Small intestine (tissue), 7 donors: ENCODE measurements at regions not wholly inside any gene's neighbourhood (a gene's known extent, or its start where the extent isn't known, plus 50 kb on each side); places are given as distances from the start of the nearest gene placed in this dataset.

ENCODE experiments used
- DNase-seq, 2 donors: peaks; one replicate each; pipeline versions ENCODE4 v3.0.0 to v3.0.0-alpha.2; 2013
- FAIRE-seq: peaks from 2 replicates; lab custom pipeline; 2012; peaks lifted over from hg19 to GRCh38; lab: Jason Lieb, UNC
- H3K27ac ChIP-seq, 3 donors: one replicate each; pipeline ENCODE4 v1.5.1; 2013; ENCODE audit warnings: low read length in 2 of 3, mild to moderate bottlenecking in 2 of 3, control low read depth in 1 of 3, inconsistent platforms in 1 of 3, low read depth in 1 of 3, moderate library complexity in 1 of 3
- H3K27me3 ChIP-seq, 3 donors: one replicate each; pipeline ENCODE4 v1.6.1; 2013; ENCODE audit warnings: low read length in 3 of 3, inconsistent platforms in 1 of 3; ENCODE audit not compliant: control insufficient read depth in 3 of 3, insufficient read depth in 3 of 3
- H3K36me3 ChIP-seq, 3 donors: one replicate each; pipeline ENCODE4 v1.6.1; 2013; ENCODE audit warnings: low read length in 3 of 3, inconsistent platforms in 1 of 3, low read depth in 1 of 3, mild to moderate bottlenecking in 1 of 3, moderate library complexity in 1 of 3; ENCODE audit not compliant: control insufficient read depth in 3 of 3, insufficient read depth in 2 of 3
- H3K4me1 ChIP-seq, 3 donors: one replicate each; pipeline ENCODE4 v1.6.1; 2013; ENCODE audit warnings: low read length in 2 of 3, inconsistent platforms in 1 of 3, low read depth in 1 of 3, mild to moderate bottlenecking in 1 of 3, moderate library complexity in 1 of 3; ENCODE audit not compliant: control insufficient read depth in 3 of 3, insufficient read depth in 2 of 3
- H3K4me3 ChIP-seq, 3 donors: one replicate each; pipeline ENCODE4 v1.5.1; 2013; ENCODE audit warnings: low read length in 3 of 3, control low read depth in 1 of 3, inconsistent platforms in 1 of 3, low read depth in 1 of 3, mild to moderate bottlenecking in 1 of 3, moderate library complexity in 1 of 3
- H3K9me3 ChIP-seq, 2 donors: one replicate each; pipeline ENCODE4 v1.6.1; 2013; ENCODE audit warnings: low read depth in 1 of 2, low read length in 1 of 2; ENCODE audit not compliant: control insufficient read depth in 2 of 2, insufficient read depth in 1 of 2
- WGBS, 3 donors: extraction: QIAGEN DNeasy Blood & Tissue Kit; methylation state at CpG; one replicate each; pipeline ENCODE4 v1.1.7; 2013; 5-methylcytosine and 5-hydroxymethylcytosine counted together
- donor health status: healthy with polysubstance abuse.
- donor health status: control.
- donor health status: control.
- donor health status: Bipolar disorder and iron deficiency.
- donor health status: healthy.

DNA sequence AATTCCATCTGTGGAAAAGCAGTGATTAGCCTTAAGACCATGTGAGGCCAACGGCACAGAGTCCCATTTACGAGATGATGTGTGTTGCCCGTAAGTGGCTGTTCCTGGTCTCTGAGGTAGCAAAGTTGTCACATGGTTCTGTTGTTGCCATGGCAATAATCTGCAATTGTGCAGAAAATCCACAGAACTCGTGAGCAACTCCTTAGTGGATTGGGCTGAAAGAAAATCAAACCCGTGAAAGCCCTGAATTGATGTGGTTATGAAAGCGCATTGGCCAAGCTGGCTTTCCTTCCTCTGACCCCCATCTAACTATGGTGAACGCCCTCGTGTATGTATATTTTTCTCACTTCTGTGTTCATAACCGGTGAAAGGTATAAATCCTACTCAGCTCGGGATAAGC, 614.7 kb downstream of the EBF1 start:
- peak overlapping the region in 1 of 3 donors; percentile 21 for H3K27ac ChIP-seq
- no peaks in the 10 kb centered on the region for H3K4me1 ChIP-seq
- FAIRE-seq (no peak), DNase-seq (no peak)
- H3K4me3 ChIP-seq: no peak overlapping the region
- no peaks in the 10 kb centered on the region for H3K27me3 ChIP-seq
- H3K36me3 ChIP-seq: no peaks in the 10 kb centered on the region
- 76 to 81% (median 78%) methylated on average over 10 of the region's 10 CpGs for WGBS, 3 donors
- H3K9me3 ChIP-seq: no peaks in the 10 kb centered on the region

DNA sequence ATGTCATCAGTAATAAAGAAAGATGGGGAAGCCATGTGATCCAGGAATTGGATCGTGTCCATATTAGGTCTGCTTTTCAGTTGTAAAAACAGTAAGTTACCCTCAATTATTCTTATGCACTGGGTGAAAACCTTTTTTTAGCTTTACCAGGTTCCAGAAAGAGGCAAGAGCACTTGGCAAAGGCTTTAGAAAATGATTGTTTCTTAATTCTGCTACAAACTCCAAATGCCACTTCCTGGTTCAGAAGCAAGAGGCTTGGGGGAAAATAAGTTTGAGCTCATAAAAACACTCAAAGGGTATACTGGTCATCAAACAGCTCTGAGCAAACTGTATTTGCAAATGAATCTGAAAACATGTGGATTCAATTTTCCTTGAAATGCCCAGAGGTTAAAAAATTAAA, 615.6 kb downstream of the EBF1 start:
- FAIRE-seq: no peak

GRCh38 chr5:158483281-158483860, 616.3 kb downstream of the EBF1 start:
- WGBS, 3 donors: 41 to 45% (median 44%) methylated on average over 6 of the region's 6 CpGs
- DNase-seq (peak in 1 of 2 donors; percentile 12), FAIRE-seq (no peak)

More for the DNA sequence above, 615.6 kb downstream of the EBF1 start:
- Histone ChIP-seq H3K4me1 (no peaks in the 10 kb centered on the region), H3K27me3 (no peaks in the 10 kb centered on the region), H3K27ac (no peak overlapping the region), H3K4me3 (no peak overlapping the region), H3K36me3 (no peaks in the 10 kb centered on the region), H3K9me3 (no peaks in the 10 kb centered on the region)
- WGBS, 3 donors: 57 to 75% (median 58%) methylated on average over 1 of the region's 1 CpG
- no peak for DNase-seq

DNA sequence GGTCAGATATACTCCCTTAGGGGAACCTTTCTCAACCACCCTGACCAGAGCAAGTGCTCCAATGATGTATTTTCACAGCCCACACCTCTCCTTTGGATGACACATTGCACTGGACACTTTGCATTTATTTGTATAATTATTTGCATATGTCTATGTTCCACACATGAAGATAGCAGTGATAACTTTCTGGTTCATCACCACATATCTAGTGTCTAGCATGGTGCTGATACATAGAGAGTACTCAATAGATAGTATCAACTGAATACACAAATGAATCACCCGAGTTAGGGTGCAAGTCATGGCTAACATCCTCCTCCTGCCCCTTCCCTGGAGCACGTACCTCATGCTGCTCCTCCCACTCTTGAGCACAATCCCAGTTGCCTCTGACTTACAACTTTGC, 617.6 kb downstream of the EBF1 start:
- Histone ChIP-seq H3K4me3 (no peak overlapping the region), H3K27me3 (peaks cover 0 to 2% (median 0%) of the 10 kb centered on the region in 3 donors), H3K9me3 (no peaks in the 10 kb centered on the region), H3K36me3 (no peaks in the 10 kb centered on the region), H3K27ac (no peak overlapping the region), H3K4me1 (no peaks in the 10 kb centered on the region)
- no peak for DNase-seq
- no peak for FAIRE-seq
- WGBS, 3 donors: 34 to 73% (median 42%) methylated on average over 2 of the region's 2 CpGs

More at GRCh38 chr5:158483281-158483860, 616.3 kb downstream of the EBF1 start:
- no peak overlapping the region for H3K27ac ChIP-seq
- no peaks in the 10 kb centered on the region for H3K36me3 ChIP-seq
- H3K27me3 ChIP-seq: no peaks in the 10 kb centered on the region
- no peaks in the 10 kb centered on the region for H3K9me3 ChIP-seq
- no peaks in the 10 kb centered on the region for H3K4me1 ChIP-seq
- no peak overlapping the region for H3K4me3 ChIP-seq

DNA sequence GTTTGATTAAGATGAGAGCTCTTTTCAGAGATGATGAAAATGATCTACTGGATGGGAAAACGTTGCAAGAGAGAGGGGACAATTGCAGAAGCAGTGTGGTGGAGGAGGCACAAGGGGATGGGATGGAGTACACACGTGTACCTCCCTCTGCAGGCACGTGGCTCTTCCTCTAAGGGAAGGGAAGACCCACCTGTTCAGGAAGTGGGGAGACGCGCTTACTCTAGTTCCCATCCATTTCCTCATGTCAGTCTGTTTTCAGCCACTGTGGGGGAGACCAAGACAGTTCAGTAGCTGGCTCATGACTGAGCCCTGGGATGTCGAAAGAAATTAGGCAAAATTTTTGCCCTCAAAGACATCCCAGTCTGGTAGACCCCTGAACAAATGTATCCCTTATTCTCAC, 619.2 kb upstream of the CLINT1 start:
- H3K9me3 ChIP-seq: no peaks in the 10 kb centered on the region
- no peak for FAIRE-seq

DNA sequence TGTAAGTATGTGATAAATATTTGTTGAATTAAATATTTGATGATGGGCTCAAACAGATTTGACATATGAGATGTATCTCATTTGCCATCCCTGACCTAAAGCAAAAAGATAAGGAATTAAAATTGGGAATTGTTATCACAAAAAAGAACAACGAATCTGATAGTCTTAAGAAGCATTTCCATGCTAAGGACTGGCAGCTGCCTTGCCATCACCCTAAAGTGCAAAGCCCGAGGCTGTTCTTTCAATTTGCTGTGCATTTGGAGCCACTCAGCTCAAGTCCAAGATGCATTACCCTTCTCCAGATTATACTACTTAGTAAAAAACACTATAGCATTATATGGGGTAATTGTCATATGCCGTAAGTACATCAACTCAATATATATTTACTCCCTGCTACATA, 618.3 kb upstream of the CLINT1 start:
- FAIRE-seq: no peak
- Histone ChIP-seq H3K9me3 (no peaks in the 10 kb centered on the region), H3K27me3 (peaks cover 0 to 2% (median 2%) of the 10 kb centered on the region in 3 donors), H3K4me1 (no peaks in the 10 kb centered on the region), H3K4me3 (no peak overlapping the region), H3K27ac (no peak overlapping the region), H3K36me3 (no peaks in the 10 kb centered on the region)
- 79 to 89% (median 87%) methylated on average over 3 of the region's 3 CpGs for WGBS, 3 donors
- DNase-seq: no peak

More for the DNA sequence above, 619.2 kb upstream of the CLINT1 start:
- no peaks in the 10 kb centered on the region for H3K36me3 ChIP-seq
- H3K4me3 ChIP-seq: no peak overlapping the region
- DNase-seq: no peak
- WGBS, 3 donors: 55 to 56% (median 56%) methylated on average over 6 of the region's 6 CpGs
- H3K27ac ChIP-seq: no peak overlapping the region
- peaks cover 0 to 2% (median 2%) of the 10 kb centered on the region in 3 donors for H3K27me3 ChIP-seq
- H3K4me1 ChIP-seq: no peaks in the 10 kb centered on the region

- H3K36me3 ChIP-seq: no peaks in the 10 kb centered on the region
- no peaks in the 10 kb centered on the region for H3K4me1 ChIP-seq
- DNase-seq: no peak
- no peak for FAIRE-seq
- H3K9me3 ChIP-seq: no peaks in the 10 kb centered on the region
- no peak overlapping the region for H3K27ac ChIP-seq
- 77 to 84% (median 80%) methylated on average over 4 of the region's 4 CpGs for WGBS, 3 donors
- H3K27me3 ChIP-seq: peaks cover 0 to 2% (median 1%) of the 10 kb centered on the region in 3 donors
- no peak overlapping the region for H3K4me3 ChIP-seq
These were observed 614.2 kb upstream of the CLINT1 start for GRCh38 chr5:158473016-158473635.

- FAIRE-seq: no peak
- Histone ChIP-seq H3K27ac (no peak overlapping the region), H3K36me3 (no peaks in the 10 kb centered on the region), H3K4me1 (no peaks in the 10 kb centered on the region), H3K9me3 (no peaks in the 10 kb centered on the region), H3K27me3 (peaks cover 0 to 2% (median 0%) of the 10 kb centered on the region in 3 donors), H3K4me3 (no peak overlapping the region)
- peak; percentile 37 to 56 for DNase-seq
- 16 to 50% (median 30%) methylated on average over 2 of the region's 2 CpGs for WGBS, 3 donors
These were observed 612.6 kb upstream of the CLINT1 start for GRCh38 chr5:158471535-158471924.
